ENCODE measurements at regions not wholly inside any gene's neighbourhood (a gene's known extent, or its start where the extent isn't known, plus 50 kb on each side); places are given as distances from the start of the nearest gene placed in this dataset.

- Histone ChIP-seq H3K4me2 (ENCODE audit: low read length) (no peak overlapping the region), H3K9ac (ENCODE audit: low read depth, low read length) (no peak overlapping the region), H3K36me3 (ENCODE audit: insufficient read depth, low read length) (no peaks in the 10 kb centered on the region), H3K4me1 (ENCODE audit: control insufficient read depth, insufficient read depth, low read length) (no peaks in the 10 kb centered on the region), H3K4me3 (ENCODE audit: low read length) (no peak overlapping the region), H3K9me3 (replicated peaks; ENCODE audit: low read length) (no peaks in the 10 kb centered on the region), H3K27me3 (ENCODE audit: control insufficient read depth, insufficient read depth, low read length) (no peaks in the 10 kb centered on the region)
Measured at GRCh38 chr4:176584031-176584606, 208.6 kb downstream of the VEGFC start.

- H3K27me3 ChIP-seq (ENCODE audit: control insufficient read depth, insufficient read depth, low read length) = no peaks in the 10 kb centered on the region
- no peaks in the 10 kb centered on the region for H3K9me3 ChIP-seq (replicated peaks; ENCODE audit: low read length)
- no peaks in the 10 kb centered on the region for H3K4me1 ChIP-seq (ENCODE audit: control insufficient read depth, insufficient read depth, low read length)
- no peaks in the 10 kb centered on the region for H3K36me3 ChIP-seq (ENCODE audit: insufficient read depth, low read length)
- no peak overlapping the region for H3K9ac ChIP-seq (ENCODE audit: low read depth, low read length)
- no peak overlapping the region for H3K4me3 ChIP-seq (ENCODE audit: low read length)
- H3K4me2 ChIP-seq (ENCODE audit: low read length) = no peak overlapping the region
Measured at GRCh38 chr4:176587920-176588319, 204.8 kb downstream of the VEGFC start.

- no peak overlapping the region for H3K9ac ChIP-seq (ENCODE audit: low read depth, low read length)
- H3K9me3 ChIP-seq (replicated peaks; ENCODE audit: low read length) = no peaks in the 10 kb centered on the region
- H3K4me1 ChIP-seq (ENCODE audit: control insufficient read depth, insufficient read depth, low read length) = no peaks in the 10 kb centered on the region
- no peaks in the 10 kb centered on the region for H3K27me3 ChIP-seq (ENCODE audit: control insufficient read depth, insufficient read depth, low read length)
- H3K4me2 ChIP-seq (ENCODE audit: low read length) = no peak overlapping the region
- H3K4me3 ChIP-seq (ENCODE audit: low read length) = no peak overlapping the region
- H3K36me3 ChIP-seq (ENCODE audit: insufficient read depth, low read length) = no peaks in the 10 kb centered on the region
Measured at GRCh38 chr4:176588436-176588835, 204.3 kb downstream of the VEGFC start.

- no peaks in the 10 kb centered on the region for H3K9me3 ChIP-seq (replicated peaks; ENCODE audit: low read length)
- H3K9ac ChIP-seq (ENCODE audit: low read depth, low read length) = no peak overlapping the region
- H3K4me3 ChIP-seq (ENCODE audit: low read length) = no peak overlapping the region
- no peaks in the 10 kb centered on the region for H3K4me1 ChIP-seq (ENCODE audit: control insufficient read depth, insufficient read depth, low read length)
- H3K36me3 ChIP-seq (ENCODE audit: insufficient read depth, low read length) = no peaks in the 10 kb centered on the region
- no peak overlapping the region for H3K4me2 ChIP-seq (ENCODE audit: low read length)
- no peaks in the 10 kb centered on the region for H3K27me3 ChIP-seq (ENCODE audit: control insufficient read depth, insufficient read depth, low read length)
Measured at GRCh38 chr4:176592976-176593670, 199.6 kb downstream of the VEGFC start.

GRCh38 chr4:176593943-176594342, 198.8 kb downstream of the VEGFC start:
- Histone ChIP-seq H3K27me3 (ENCODE audit: control insufficient read depth, insufficient read depth, low read length) (no peaks in the 10 kb centered on the region), H3K4me2 (ENCODE audit: low read length) (no peak overlapping the region), H3K9me3 (replicated peaks; ENCODE audit: low read length) (no peaks in the 10 kb centered on the region), H3K9ac (ENCODE audit: low read depth, low read length) (no peak overlapping the region), H3K4me3 (ENCODE audit: low read length) (no peak overlapping the region), H3K36me3 (ENCODE audit: insufficient read depth, low read length) (no peaks in the 10 kb centered on the region), H3K4me1 (ENCODE audit: control insufficient read depth, insufficient read depth, low read length) (no peaks in the 10 kb centered on the region)

GRCh38 chr4:176595257-176595656, 197.5 kb downstream of the VEGFC start:
- Histone ChIP-seq H3K4me2 (ENCODE audit: low read length) (no peak overlapping the region), H3K36me3 (ENCODE audit: insufficient read depth, low read length) (no peaks in the 10 kb centered on the region), H3K9me3 (replicated peaks; ENCODE audit: low read length) (no peaks in the 10 kb centered on the region), H3K4me1 (ENCODE audit: control insufficient read depth, insufficient read depth, low read length) (no peaks in the 10 kb centered on the region), H3K27me3 (ENCODE audit: control insufficient read depth, insufficient read depth, low read length) (no peaks in the 10 kb centered on the region), H3K9ac (ENCODE audit: low read depth, low read length) (no peak overlapping the region), H3K4me3 (ENCODE audit: low read length) (no peak overlapping the region)

- no peak overlapping the region for H3K4me3 ChIP-seq (ENCODE audit: low read length)
- H3K9ac ChIP-seq (ENCODE audit: low read depth, low read length) = no peak overlapping the region
- H3K27me3 ChIP-seq (ENCODE audit: control insufficient read depth, insufficient read depth, low read length) = no peaks in the 10 kb centered on the region
- no peaks in the 10 kb centered on the region for H3K9me3 ChIP-seq (replicated peaks; ENCODE audit: low read length)
- H3K36me3 ChIP-seq (ENCODE audit: insufficient read depth, low read length) = no peaks in the 10 kb centered on the region
- no peak overlapping the region for H3K4me2 ChIP-seq (ENCODE audit: low read length)
- no peaks in the 10 kb centered on the region for H3K4me1 ChIP-seq (ENCODE audit: control insufficient read depth, insufficient read depth, low read length)
Measured at GRCh38 chr4:176601124-176601523, 191.6 kb downstream of the VEGFC start.

- Histone ChIP-seq H3K4me3 (ENCODE audit: low read length) (no peak overlapping the region), H3K4me2 (ENCODE audit: low read length) (no peak overlapping the region), H3K4me1 (ENCODE audit: control insufficient read depth, insufficient read depth, low read length) (peaks cover 17% of the 10 kb centered on the region), H3K36me3 (ENCODE audit: insufficient read depth, low read length) (no peaks in the 10 kb centered on the region), H3K9ac (ENCODE audit: low read depth, low read length) (no peak overlapping the region), H3K9me3 (replicated peaks; ENCODE audit: low read length) (no peaks in the 10 kb centered on the region), H3K27me3 (ENCODE audit: control insufficient read depth, insufficient read depth, low read length) (no peaks in the 10 kb centered on the region)
Measured at GRCh38 chr4:176607807-176608206, 184.9 kb downstream of the VEGFC start.

- Histone ChIP-seq H3K36me3 (ENCODE audit: insufficient read depth, low read length) (no peaks in the 10 kb centered on the region), H3K9ac (ENCODE audit: low read depth, low read length) (no peak overlapping the region), H3K9me3 (replicated peaks; ENCODE audit: low read length) (no peaks in the 10 kb centered on the region), H3K4me2 (ENCODE audit: low read length) (no peak overlapping the region), H3K27me3 (ENCODE audit: control insufficient read depth, insufficient read depth, low read length) (no peaks in the 10 kb centered on the region), H3K4me3 (ENCODE audit: low read length) (no peak overlapping the region), H3K4me1 (ENCODE audit: control insufficient read depth, insufficient read depth, low read length) (peaks cover 17% of the 10 kb centered on the region)
Measured at GRCh38 chr4:176608346-176608745, 184.4 kb downstream of the VEGFC start.

- Histone ChIP-seq H3K4me2 (ENCODE audit: low read length) (no peak overlapping the region), H3K4me1 (ENCODE audit: control insufficient read depth, insufficient read depth, low read length) (peaks cover 17% of the 10 kb centered on the region), H3K27me3 (ENCODE audit: control insufficient read depth, insufficient read depth, low read length) (no peaks in the 10 kb centered on the region), H3K4me3 (ENCODE audit: low read length) (no peak overlapping the region), H3K9me3 (replicated peaks; ENCODE audit: low read length) (no peaks in the 10 kb centered on the region), H3K9ac (ENCODE audit: low read depth, low read length) (no peak overlapping the region), H3K36me3 (ENCODE audit: insufficient read depth, low read length) (no peaks in the 10 kb centered on the region)
Measured at GRCh38 chr4:176610594-176610993, 182.1 kb downstream of the VEGFC start.

- no peaks in the 10 kb centered on the region for H3K27me3 ChIP-seq (ENCODE audit: control insufficient read depth, insufficient read depth, low read length)
- no peak overlapping the region for H3K4me3 ChIP-seq (ENCODE audit: low read length)
- no peaks in the 10 kb centered on the region for H3K9me3 ChIP-seq (replicated peaks; ENCODE audit: low read length)
- no peak overlapping the region for H3K9ac ChIP-seq (ENCODE audit: low read depth, low read length)
- H3K4me2 ChIP-seq (ENCODE audit: low read length) = no peak overlapping the region
- no peaks in the 10 kb centered on the region for H3K36me3 ChIP-seq (ENCODE audit: insufficient read depth, low read length)
- H3K4me1 ChIP-seq (ENCODE audit: control insufficient read depth, insufficient read depth, low read length) = peaks cover 17% of the 10 kb centered on the region
Measured at GRCh38 chr4:176611381-176611780, 181.3 kb downstream of the VEGFC start.

GRCh38 chr4:176611951-176612350, 180.8 kb downstream of the VEGFC start:
- Histone ChIP-seq H3K4me1 (ENCODE audit: control insufficient read depth, insufficient read depth, low read length) (peaks cover 17% of the 10 kb centered on the region), H3K9me3 (replicated peaks; ENCODE audit: low read length) (no peaks in the 10 kb centered on the region), H3K4me3 (ENCODE audit: low read length) (no peak overlapping the region), H3K9ac (ENCODE audit: low read depth, low read length) (no peak overlapping the region), H3K27me3 (ENCODE audit: control insufficient read depth, insufficient read depth, low read length) (no peaks in the 10 kb centered on the region), H3K4me2 (ENCODE audit: low read length) (no peak overlapping the region), H3K36me3 (ENCODE audit: insufficient read depth, low read length) (no peaks in the 10 kb centered on the region)
